Hepatocyte (in vitro differentiated cells): ENCODE measurements at regions not wholly inside any gene's neighbourhood (a gene's known extent, or its start where the extent isn't known, plus 50 kb on each side); places are given as distances from the start of the nearest gene placed in this dataset.

Experiments used
- EZH2 ChIP-seq: fragments of 200-600 bp; sonication (generic); IDR thresholded peaks from 2 replicates; pipeline ENCODE4 v1.6.1; 2016; ENCODE audit warnings: antibody characterized with exemption, mild to moderate bottlenecking, borderline replicate concordance
- EZH2phosphoT487 ChIP-seq: fragments of 200-600 bp; sonication (generic); IDR thresholded peaks from one replicate; pipeline ENCODE4 v1.6.1; 2018; ENCODE audit warnings: antibody characterized with exemption, mild to moderate bottlenecking, low read depth, moderate library complexity; ENCODE audit not compliant: unreplicated experiment, severe bottlenecking
- TF ChIP-seq, protein P1 (sequence below): fragments of 200-600 bp; sonication (generic); IDR thresholded peaks from 2 replicates; pipeline ENCODE4 v1.5.1; 2016; ENCODE audit warnings: antibody characterized with exemption, mild to moderate bottlenecking; ENCODE audit not compliant: poor library complexity

DNA sequence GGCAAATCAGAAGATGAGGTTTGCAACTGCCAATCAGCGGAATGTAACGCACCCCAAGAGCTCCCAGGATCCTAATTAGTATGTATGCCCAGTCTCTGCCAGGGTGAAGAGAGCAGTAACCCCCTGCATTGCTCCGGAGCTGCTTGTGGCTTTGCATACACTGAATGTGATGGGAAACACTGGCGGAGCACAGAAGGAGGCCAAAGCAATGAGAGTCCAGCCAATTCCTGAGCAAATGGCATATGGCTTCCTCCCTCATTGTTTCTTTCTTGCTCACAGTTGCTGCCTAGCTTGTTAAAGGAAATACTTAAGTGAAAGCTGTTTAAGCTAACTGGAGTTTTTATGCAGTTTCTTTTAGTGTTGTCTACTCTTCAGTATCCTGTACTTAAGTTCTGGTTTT lies 343.5 kb upstream of the NT5C1B start:
- TF ChIP-seq, protein P1, sequence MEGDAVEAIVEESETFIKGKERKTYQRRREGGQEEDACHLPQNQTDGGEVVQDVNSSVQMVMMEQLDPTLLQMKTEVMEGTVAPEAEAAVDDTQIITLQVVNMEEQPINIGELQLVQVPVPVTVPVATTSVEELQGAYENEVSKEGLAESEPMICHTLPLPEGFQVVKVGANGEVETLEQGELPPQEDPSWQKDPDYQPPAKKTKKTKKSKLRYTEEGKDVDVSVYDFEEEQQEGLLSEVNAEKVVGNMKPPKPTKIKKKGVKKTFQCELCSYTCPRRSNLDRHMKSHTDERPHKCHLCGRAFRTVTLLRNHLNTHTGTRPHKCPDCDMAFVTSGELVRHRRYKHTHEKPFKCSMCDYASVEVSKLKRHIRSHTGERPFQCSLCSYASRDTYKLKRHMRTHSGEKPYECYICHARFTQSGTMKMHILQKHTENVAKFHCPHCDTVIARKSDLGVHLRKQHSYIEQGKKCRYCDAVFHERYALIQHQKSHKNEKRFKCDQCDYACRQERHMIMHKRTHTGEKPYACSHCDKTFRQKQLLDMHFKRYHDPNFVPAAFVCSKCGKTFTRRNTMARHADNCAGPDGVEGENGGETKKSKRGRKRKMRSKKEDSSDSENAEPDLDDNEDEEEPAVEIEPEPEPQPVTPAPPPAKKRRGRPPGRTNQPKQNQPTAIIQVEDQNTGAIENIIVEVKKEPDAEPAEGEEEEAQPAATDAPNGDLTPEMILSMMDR: no peak
- TF ChIP-seq EZH2 (no peak), EZH2phosphoT487 (no peak)
